ENCODE measurements at regions not wholly inside any gene's neighbourhood (a gene's known extent, or its start where the extent isn't known, plus 50 kb on each side); places are given as distances from the start of the nearest gene placed in this dataset.

DNA sequence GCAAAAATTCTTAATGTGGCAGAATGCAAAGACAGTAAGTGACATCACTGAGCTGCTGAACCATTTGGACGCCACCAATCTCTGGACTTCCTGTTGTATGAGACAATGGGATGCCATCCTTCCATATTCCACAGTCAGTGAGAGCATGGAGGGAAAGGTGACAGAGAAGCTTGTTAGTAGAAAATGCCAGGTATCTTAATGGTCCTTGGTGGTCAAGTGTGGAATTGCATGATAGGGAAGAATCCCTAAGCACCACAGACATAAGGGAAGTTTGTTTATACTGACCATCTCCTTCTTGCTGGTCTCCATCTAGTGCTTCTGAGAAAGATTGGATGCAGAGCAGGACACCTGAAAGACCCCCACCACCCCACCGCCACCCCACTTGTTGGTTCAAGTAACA, 1410.0 kb upstream of the TMEM132C start:
- H3K4me3 ChIP-seq: no peak overlapping the region
- H3K9me2 ChIP-seq (ENCODE audit: insufficient read depth): no peaks in the 10 kb centered on the region
- H4K20me1 ChIP-seq (ENCODE audit: insufficient read depth): no peaks in the 10 kb centered on the region
- no peaks in the 10 kb centered on the region for H3K27me3 ChIP-seq (replicated peaks; ENCODE audit: insufficient read depth)
- no peak overlapping the region for H3K4me2 ChIP-seq (ENCODE audit: unreplicated experiment)
- DNase-seq: no peak
- no peaks in the 10 kb centered on the region for H3K4me1 ChIP-seq (ENCODE audit: insufficient read depth)
- no peak for TF ChIP-seq EZH2phosphoT487 (IDR thresholded peaks at IDR 0.05; ENCODE audit: insufficient read depth, low read depth)
- no peak for TF ChIP-seq EZH2 (IDR thresholded peaks at IDR 0.05; ENCODE audit: insufficient read depth, poor library complexity, severe bottlenecking)
- H3K9ac ChIP-seq: no peak overlapping the region
- H3F3A ChIP-seq (ENCODE audit: insufficient read depth): no peaks in the 10 kb centered on the region
- WGBS, 2 experiments (ENCODE audit: low coverage in 1 of 2, low lambda C conversion rate in 2 of 2, missing lambda C conversion rate in 2 of 2): 30 to 40% methylated on average over 2 of the region's 2 CpGs
- H3K9me3 ChIP-seq (ENCODE audit: low read depth): no peaks in the 10 kb centered on the region
- H3K27ac ChIP-seq: no peak overlapping the region
- H3K79me2 ChIP-seq (ENCODE audit: insufficient read depth): no peaks in the 10 kb centered on the region
- H3K36me3 ChIP-seq (ENCODE audit: low read depth): no peaks in the 10 kb centered on the region
- in situ Hi-C loops (cut with MboI): no loop called here
- H2AFZ ChIP-seq: no peak overlapping the region

DNA sequence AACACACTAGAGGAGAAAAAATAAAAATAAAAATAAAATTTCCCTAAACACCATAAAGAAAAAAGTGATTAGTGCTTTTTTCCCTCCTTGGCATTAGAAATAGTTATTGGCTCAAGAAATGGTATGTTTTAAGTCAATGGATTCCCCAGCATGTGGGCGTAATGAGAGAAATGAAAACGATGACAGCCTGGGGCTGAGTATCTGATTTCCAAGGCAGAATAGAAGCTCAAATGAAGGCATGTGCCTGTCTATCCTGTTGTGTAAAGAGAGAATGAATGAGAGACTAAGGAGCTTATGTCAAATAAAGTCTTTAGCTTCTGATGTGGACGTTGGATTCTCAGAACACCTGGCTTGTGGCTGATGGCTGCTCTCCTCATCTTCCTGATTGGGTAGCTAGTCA, 1408.4 kb upstream of the TMEM132C start:
- WGBS, 2 experiments (ENCODE audit: low coverage in 1 of 2, low lambda C conversion rate in 2 of 2, missing lambda C conversion rate in 2 of 2): 9 to 14% methylated on average over 3 of the region's 3 CpGs
- no peak overlapping the region for H3K9ac ChIP-seq
- H3K9me2 ChIP-seq (ENCODE audit: insufficient read depth): no peaks in the 10 kb centered on the region
- H3F3A ChIP-seq (ENCODE audit: insufficient read depth): no peaks in the 10 kb centered on the region
- no peak overlapping the region for H3K4me2 ChIP-seq (ENCODE audit: unreplicated experiment)
- in situ Hi-C loops (cut with MboI): no loop called here
- H4K20me1 ChIP-seq (ENCODE audit: insufficient read depth): no peaks in the 10 kb centered on the region
- TF ChIP-seq EZH2 (IDR thresholded peaks at IDR 0.05; ENCODE audit: insufficient read depth, poor library complexity, severe bottlenecking): no peak
- TF ChIP-seq EZH2phosphoT487 (IDR thresholded peaks at IDR 0.05; ENCODE audit: insufficient read depth, low read depth): no peak
- no peaks in the 10 kb centered on the region for H3K9me3 ChIP-seq (ENCODE audit: low read depth)
- H3K4me3 ChIP-seq: no peak overlapping the region
- no peak overlapping the region for H3K27ac ChIP-seq
- H3K27me3 ChIP-seq (replicated peaks; ENCODE audit: insufficient read depth): no peaks in the 10 kb centered on the region
- H3K36me3 ChIP-seq (ENCODE audit: low read depth): no peaks in the 10 kb centered on the region
- no peaks in the 10 kb centered on the region for H3K79me2 ChIP-seq (ENCODE audit: insufficient read depth)
- H3K4me1 ChIP-seq (ENCODE audit: insufficient read depth): no peaks in the 10 kb centered on the region
- DNase-seq: no peak
- H2AFZ ChIP-seq: no peak overlapping the region

DNA sequence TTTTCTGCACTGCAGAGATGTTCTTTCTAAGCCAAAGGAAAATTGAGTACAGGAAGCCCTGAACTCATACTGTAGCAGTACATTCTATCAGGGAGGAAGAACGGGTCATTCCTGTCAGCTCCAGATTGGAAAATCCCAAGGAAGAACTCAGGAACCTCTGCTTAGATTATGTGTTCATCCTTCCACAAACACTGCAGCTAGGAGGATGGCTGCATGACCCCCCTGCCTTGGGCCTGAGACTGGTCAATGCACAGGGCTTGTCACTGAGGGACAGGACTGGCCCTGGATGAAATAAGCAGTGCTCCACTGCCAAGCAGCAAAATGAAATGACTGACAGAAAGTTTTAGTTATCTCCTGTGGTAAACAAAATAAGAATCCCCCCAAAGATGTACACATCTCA, 1406.8 kb upstream of the TMEM132C start:
- H3K27me3 ChIP-seq (replicated peaks; ENCODE audit: insufficient read depth): no peaks in the 10 kb centered on the region
- no peaks in the 10 kb centered on the region for H3K4me1 ChIP-seq (ENCODE audit: insufficient read depth)
- H3K4me2 ChIP-seq (ENCODE audit: unreplicated experiment): no peak overlapping the region
- WGBS, 2 experiments (ENCODE audit: low coverage in 1 of 2, low lambda C conversion rate in 2 of 2, missing lambda C conversion rate in 2 of 2): 7 to 8% methylated on average over 1 of the region's 1 CpG
- in situ Hi-C loops (cut with MboI): no loop called here
- H3K36me3 ChIP-seq (ENCODE audit: low read depth): no peaks in the 10 kb centered on the region
- H3K9ac ChIP-seq: no peak overlapping the region
- H3K79me2 ChIP-seq (ENCODE audit: insufficient read depth): no peaks in the 10 kb centered on the region
- H4K20me1 ChIP-seq (ENCODE audit: insufficient read depth): no peaks in the 10 kb centered on the region
- no peak for DNase-seq
- no peaks in the 10 kb centered on the region for H3K9me2 ChIP-seq (ENCODE audit: insufficient read depth)
- H2AFZ ChIP-seq: no peak overlapping the region
- H3K27ac ChIP-seq: no peak overlapping the region
- H3F3A ChIP-seq (ENCODE audit: insufficient read depth): no peaks in the 10 kb centered on the region
- no peak overlapping the region for H3K4me3 ChIP-seq
- H3K9me3 ChIP-seq (ENCODE audit: low read depth): no peaks in the 10 kb centered on the region
- TF ChIP-seq EZH2 (IDR thresholded peaks at IDR 0.05; ENCODE audit: insufficient read depth, poor library complexity, severe bottlenecking) (no peak), EZH2phosphoT487 (IDR thresholded peaks at IDR 0.05; ENCODE audit: insufficient read depth, low read depth) (no peak)

DNA sequence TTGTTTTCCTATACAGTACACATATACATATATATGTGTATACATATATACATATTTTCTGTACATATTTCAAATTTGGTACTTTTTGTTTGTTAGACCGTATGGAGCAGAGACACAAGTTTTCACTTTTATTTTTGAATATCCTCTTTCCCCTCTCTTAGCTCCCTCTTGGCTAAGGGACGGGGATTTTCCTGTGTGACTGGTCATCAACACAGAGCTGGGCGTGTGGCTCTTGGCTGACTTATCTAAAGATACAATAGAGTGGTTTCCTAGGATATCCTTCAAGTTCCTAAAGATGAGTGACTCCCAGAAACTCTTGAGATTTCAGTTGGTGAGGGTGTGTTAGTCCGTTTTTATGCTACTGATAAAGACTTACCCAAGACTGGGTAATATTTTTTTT, 1404.5 kb upstream of the TMEM132C start:
- no peak overlapping the region for H3K4me2 ChIP-seq (ENCODE audit: unreplicated experiment)

DNA sequence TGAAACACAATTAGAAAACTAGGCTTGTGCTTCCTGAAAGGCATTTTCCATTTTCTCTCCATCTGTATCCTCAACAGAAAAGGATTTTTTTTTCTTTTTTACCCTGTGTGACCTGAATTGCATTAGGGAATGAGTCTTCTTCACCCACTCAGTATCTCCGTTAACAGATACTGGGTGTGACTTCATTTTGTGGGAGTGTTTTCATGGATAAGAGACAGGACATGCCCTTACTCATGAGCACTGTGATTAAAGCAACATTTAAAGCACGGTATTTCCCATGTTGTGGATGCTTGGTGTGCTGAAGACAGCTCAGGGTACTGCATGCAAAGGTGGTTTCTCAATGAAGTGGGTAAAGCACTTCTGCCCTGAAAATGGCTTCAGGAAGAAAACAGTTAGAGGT, 1397.3 kb upstream of the TMEM132C start:
- no peak overlapping the region for H3K9ac ChIP-seq
- H3K4me3 ChIP-seq: no peak overlapping the region
- in situ Hi-C loops (cut with MboI): no loop called here
- TF ChIP-seq EZH2 (IDR thresholded peaks at IDR 0.05; ENCODE audit: insufficient read depth, poor library complexity, severe bottlenecking) (no peak), EZH2phosphoT487 (IDR thresholded peaks at IDR 0.05; ENCODE audit: insufficient read depth, low read depth) (no peak)
- no peak overlapping the region for H3K27ac ChIP-seq
- no peaks in the 10 kb centered on the region for H3K9me3 ChIP-seq (ENCODE audit: low read depth)
- no peaks in the 10 kb centered on the region for H4K20me1 ChIP-seq (ENCODE audit: insufficient read depth)
- no peaks in the 10 kb centered on the region for H3K4me1 ChIP-seq (ENCODE audit: insufficient read depth)
- no peaks in the 10 kb centered on the region for H3K9me2 ChIP-seq (ENCODE audit: insufficient read depth)
- no peaks in the 10 kb centered on the region for H3K79me2 ChIP-seq (ENCODE audit: insufficient read depth)
- no peak overlapping the region for H3K4me2 ChIP-seq (ENCODE audit: unreplicated experiment)
- H3K36me3 ChIP-seq (ENCODE audit: low read depth): no peaks in the 10 kb centered on the region
- H2AFZ ChIP-seq: no peak overlapping the region
- no peaks in the 10 kb centered on the region for H3K27me3 ChIP-seq (replicated peaks; ENCODE audit: insufficient read depth)
- no peaks in the 10 kb centered on the region for H3F3A ChIP-seq (ENCODE audit: insufficient read depth)
- no peak for DNase-seq
- WGBS, 2 experiments (ENCODE audit: low coverage in 1 of 2, low lambda C conversion rate in 2 of 2, missing lambda C conversion rate in 2 of 2): 16% methylated on average over 2 of the region's 2 CpGs

More for the DNA sequence above, 1404.5 kb upstream of the TMEM132C start:
- Histone ChIP-seq H3K4me3 (no peak overlapping the region), H3K9ac (no peak overlapping the region), H3K27ac (no peak overlapping the region), H3F3A (ENCODE audit: insufficient read depth) (no peaks in the 10 kb centered on the region), H4K20me1 (ENCODE audit: insufficient read depth) (no peaks in the 10 kb centered on the region), H2AFZ (no peak overlapping the region), H3K79me2 (ENCODE audit: insufficient read depth) (no peaks in the 10 kb centered on the region), H3K36me3 (ENCODE audit: low read depth) (no peaks in the 10 kb centered on the region), H3K9me2 (ENCODE audit: insufficient read depth) (no peaks in the 10 kb centered on the region), H3K4me1 (ENCODE audit: insufficient read depth) (no peaks in the 10 kb centered on the region), H3K27me3 (replicated peaks; ENCODE audit: insufficient read depth) (no peaks in the 10 kb centered on the region), H3K9me3 (ENCODE audit: low read depth) (no peaks in the 10 kb centered on the region)
- WGBS, 2 experiments (ENCODE audit: low coverage in 1 of 2, low lambda C conversion rate in 2 of 2, missing lambda C conversion rate in 2 of 2): 6 to 15% methylated on average over 4 of the region's 4 CpGs
- TF ChIP-seq EZH2 (IDR thresholded peaks at IDR 0.05; ENCODE audit: insufficient read depth, poor library complexity, severe bottlenecking) (no peak), EZH2phosphoT487 (IDR thresholded peaks at IDR 0.05; ENCODE audit: insufficient read depth, low read depth) (no peak)
- in situ Hi-C loops (cut with MboI): no loop called here
- DNase-seq: no peak

All from GM23248 (cell line).